ENCODE measurements at regions not wholly inside any gene's neighbourhood (a gene's known extent, or its start where the extent isn't known, plus 50 kb on each side); places are given as distances from the start of the nearest gene placed in this dataset.
"Not testable (repeated sequence)": the region's sequence is repeated elsewhere in the genome, so short reads cannot be mapped to it uniquely, and the experiment has no call there.

DNA sequence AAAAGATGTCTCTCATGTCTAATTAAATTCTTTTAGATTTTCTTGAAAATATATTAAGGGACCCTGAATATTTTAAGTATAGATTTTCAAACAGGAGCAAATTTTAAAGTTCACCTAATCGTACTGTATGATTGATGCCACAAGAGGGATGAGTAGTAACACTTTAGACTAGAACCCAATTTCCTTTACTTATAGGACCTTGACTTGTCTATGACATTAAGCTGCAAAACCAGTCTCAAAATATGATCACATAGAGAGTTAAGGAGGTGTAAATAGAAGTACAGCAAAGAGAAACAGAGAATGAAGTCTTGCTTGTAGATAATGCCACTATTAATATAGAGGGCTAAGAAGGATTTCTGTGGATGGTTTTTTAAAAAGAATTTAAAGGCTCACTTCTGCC, 312.9 kb upstream of the PRR16 start:
- DNase-seq, result no peak
- CTCF ChIA-PET, result no interaction called here
- Mint-ChIP-seq H3K36me3 (no peaks in the 10 kb centered on the region), H3K4me1 (no peaks in the 10 kb centered on the region), H3K4me3 (no peak overlapping the region), H3K27ac (no peak overlapping the region), H3K27me3 (no peaks in the 10 kb centered on the region), H3K9me3 (ENCODE audit: low read depth) (peaks cover 5% of the 10 kb centered on the region)
- ATAC-seq, result no peak

DNA sequence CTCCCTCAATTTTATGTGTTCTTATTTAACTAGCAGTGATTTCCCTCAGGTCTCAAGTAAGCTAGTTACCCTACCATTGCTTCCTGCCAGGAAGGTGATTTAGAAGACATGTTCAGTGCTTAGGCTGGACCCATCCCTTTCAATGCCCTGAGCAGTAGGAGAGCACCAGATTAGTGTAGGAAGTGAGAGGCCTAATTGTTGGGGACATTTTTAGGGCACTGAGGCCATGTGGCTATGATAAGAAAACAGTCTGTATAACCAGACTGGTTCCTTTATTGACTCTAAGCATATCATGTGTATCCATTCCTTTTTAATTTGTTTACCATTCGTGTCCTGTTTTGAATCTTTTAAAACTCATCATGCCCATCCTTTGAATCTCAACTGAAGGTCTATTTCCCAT, 312.3 kb upstream of the PRR16 start:
- Mint-ChIP-seq H3K36me3 (no peaks in the 10 kb centered on the region), H3K27ac (no peak overlapping the region), H3K9me3 (ENCODE audit: low read depth) (peaks cover 5% of the 10 kb centered on the region), H3K27me3 (no peaks in the 10 kb centered on the region), H3K4me1 (no peaks in the 10 kb centered on the region), H3K4me3 (no peak overlapping the region)
- ATAC-seq (no peak), DNase-seq (no peak)
- CTCF ChIA-PET, result no interaction called here

DNA sequence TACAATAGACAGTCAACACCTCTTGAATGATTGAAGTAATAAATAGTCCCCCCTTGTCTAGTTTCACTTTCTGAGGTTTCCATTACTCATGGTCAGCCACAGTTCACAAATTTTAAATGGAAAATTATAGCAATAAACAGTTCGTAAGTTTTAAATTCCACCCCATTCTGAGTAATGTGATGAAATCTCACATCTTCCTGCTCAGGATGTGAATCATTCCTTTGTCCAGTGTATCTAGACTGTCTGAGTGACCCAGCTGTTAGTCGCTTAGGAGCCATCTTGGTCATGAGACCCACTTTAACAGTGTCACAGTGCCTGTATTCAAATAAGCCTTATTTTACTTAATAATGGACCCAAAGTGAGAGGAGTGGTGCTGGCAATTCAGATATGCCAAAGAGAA, 311.6 kb upstream of the PRR16 start:
- H3K4me1 Mint-ChIP-seq, result no peaks in the 10 kb centered on the region
- H3K9me3 Mint-ChIP-seq (ENCODE audit: low read depth), result peaks cover 5% of the 10 kb centered on the region
- DNase-seq (no peak), ATAC-seq (no peak)
- H3K4me3 Mint-ChIP-seq, result no peak overlapping the region
- no peak overlapping the region for H3K27ac Mint-ChIP-seq
- no peaks in the 10 kb centered on the region for H3K36me3 Mint-ChIP-seq
- H3K27me3 Mint-ChIP-seq, result no peaks in the 10 kb centered on the region
- CTCF ChIA-PET, result no interaction called here

DNA sequence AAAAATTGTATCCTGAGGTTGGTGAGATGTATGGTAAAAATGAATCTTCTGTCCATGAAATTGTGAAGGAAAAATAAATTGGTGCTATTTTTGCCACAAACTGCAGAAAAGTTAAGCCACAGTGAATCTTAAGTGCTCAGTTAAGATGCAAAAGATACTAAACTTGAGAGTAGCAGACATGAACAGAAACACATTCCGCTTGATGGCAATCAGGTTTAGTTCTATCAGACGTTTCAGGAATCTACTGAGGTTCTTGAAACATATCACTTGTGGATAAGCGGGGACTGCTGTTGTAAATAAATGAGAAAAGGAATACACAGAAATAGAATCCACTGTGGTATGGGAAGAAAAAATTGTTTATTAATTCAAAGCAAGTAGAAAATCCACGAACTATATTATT, 311.2 kb upstream of the PRR16 start:
- CTCF ChIA-PET, result no interaction called here
- ATAC-seq, result no peak
- H3K27me3 Mint-ChIP-seq, result no peaks in the 10 kb centered on the region
- no peak overlapping the region for H3K4me3 Mint-ChIP-seq
- no peaks in the 10 kb centered on the region for H3K36me3 Mint-ChIP-seq
- no peak for DNase-seq
- peaks cover 5% of the 10 kb centered on the region for H3K9me3 Mint-ChIP-seq (ENCODE audit: low read depth)
- no peak overlapping the region for H3K27ac Mint-ChIP-seq
- H3K4me1 Mint-ChIP-seq, result no peaks in the 10 kb centered on the region

DNA sequence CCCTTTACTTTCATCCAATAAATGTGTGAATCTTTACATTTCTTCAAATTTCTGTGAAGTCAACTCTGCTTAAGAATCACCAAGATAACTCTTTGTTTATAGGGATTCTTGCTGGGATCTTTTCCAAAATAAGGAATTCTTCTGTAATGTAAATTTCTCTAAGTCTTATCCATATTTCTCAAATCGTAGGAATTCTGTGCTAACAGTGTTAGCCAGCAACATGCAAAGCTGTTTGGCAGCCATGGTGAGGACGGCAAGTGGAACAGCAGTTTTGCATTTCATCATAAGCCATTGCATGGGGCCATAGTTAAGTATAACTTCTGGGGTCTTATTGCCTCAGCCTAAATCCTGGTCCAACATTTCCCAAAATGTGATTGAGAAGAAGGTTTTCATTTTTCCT, 310.5 kb upstream of the PRR16 start:
- peaks cover 5% of the 10 kb centered on the region for H3K9me3 Mint-ChIP-seq (ENCODE audit: low read depth)
- no peaks in the 10 kb centered on the region for H3K36me3 Mint-ChIP-seq
- CTCF ChIA-PET, result no interaction called here
- no peak overlapping the region for H3K4me3 Mint-ChIP-seq
- H3K27me3 Mint-ChIP-seq, result no peaks in the 10 kb centered on the region
- DNase-seq, result no peak
- no peak overlapping the region for H3K27ac Mint-ChIP-seq
- no peaks in the 10 kb centered on the region for H3K4me1 Mint-ChIP-seq
- ATAC-seq, result no peak

DNA sequence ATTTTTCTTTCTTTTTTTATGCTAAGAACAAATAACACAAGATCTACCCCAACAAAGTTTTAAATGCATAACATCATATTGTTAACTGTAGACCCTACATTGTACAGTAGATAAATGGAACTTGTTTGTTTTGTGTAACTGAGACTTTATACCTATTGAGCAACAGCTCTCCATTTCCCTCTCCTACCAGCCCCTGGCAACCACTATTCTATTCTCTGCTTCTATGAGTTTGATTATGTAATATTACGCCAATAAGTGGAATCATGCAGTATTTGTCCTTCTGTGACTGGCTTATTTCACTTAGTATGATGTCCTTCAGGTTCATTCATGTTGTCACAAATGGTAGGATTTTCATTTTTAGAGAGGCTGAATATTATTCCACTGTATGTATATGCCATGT, 308.2 kb upstream of the PRR16 start:
- H3K4me1 Mint-ChIP-seq, result no peaks in the 10 kb centered on the region
- CTCF ChIA-PET, result no interaction called here
- H3K36me3 Mint-ChIP-seq, result no peaks in the 10 kb centered on the region
- no peaks in the 10 kb centered on the region for H3K27me3 Mint-ChIP-seq
- H3K9me3 Mint-ChIP-seq (ENCODE audit: low read depth), result peaks cover 3% of the 10 kb centered on the region
- H3K4me3 Mint-ChIP-seq, result no peak overlapping the region
- no peak for DNase-seq
- no peak for ATAC-seq
- no peak overlapping the region for H3K27ac Mint-ChIP-seq

DNA sequence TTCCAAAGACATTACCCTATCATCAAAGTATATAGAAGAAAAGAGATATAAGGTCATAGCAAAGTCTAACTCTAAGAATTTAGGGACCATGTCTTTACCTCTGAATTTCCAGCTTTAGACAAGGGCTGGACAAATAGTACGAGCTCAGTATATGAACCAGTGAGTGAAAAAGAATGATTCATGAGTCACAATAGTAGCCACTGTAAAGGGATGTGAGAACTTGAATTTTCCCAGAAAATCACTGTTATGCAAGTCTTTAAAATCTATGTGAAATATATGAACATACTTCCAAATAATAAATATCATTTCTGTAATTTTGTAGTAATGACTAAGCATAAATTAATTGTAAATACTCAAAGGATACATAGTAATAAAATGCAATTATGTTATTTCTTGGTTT, 305.9 kb upstream of the PRR16 start:
- CTCF ChIA-PET, result no interaction called here
- Mint-ChIP-seq H3K27ac (no peak overlapping the region), H3K36me3 (no peaks in the 10 kb centered on the region), H3K27me3 (no peaks in the 10 kb centered on the region), H3K4me1 (no peaks in the 10 kb centered on the region), H3K4me3 (no peak overlapping the region), H3K9me3 (ENCODE audit: low read depth) (peaks cover 3% of the 10 kb centered on the region)
- DNase-seq (no peak), ATAC-seq (no peak)

DNA sequence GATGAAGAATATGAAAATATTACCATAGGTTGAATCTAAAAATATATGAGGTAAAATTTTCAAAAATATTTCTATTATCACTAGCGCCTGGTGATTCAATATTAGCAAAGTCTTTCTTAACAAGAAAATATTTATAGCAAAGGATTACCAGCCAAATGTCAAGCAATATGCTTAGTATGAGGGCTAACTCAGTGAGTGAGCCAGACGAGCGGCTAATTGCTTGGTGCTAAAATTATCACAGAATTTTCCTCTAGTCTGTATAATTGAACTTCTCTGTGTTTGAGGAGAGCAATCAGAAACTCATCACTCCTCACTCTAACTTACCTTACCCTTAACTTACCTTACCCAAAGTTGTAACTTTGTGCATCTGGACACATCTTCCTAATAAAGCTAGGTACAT, 304.9 kb upstream of the PRR16 start:
- Mint-ChIP-seq H3K4me3 (no peak overlapping the region), H3K9me3 (ENCODE audit: low read depth) (peaks cover 5% of the 10 kb centered on the region), H3K36me3 (no peaks in the 10 kb centered on the region), H3K27me3 (no peaks in the 10 kb centered on the region), H3K4me1 (no peaks in the 10 kb centered on the region), H3K27ac (no peak overlapping the region)
- DNase-seq (no peak), ATAC-seq (no peak)
- CTCF ChIA-PET, result no interaction called here

DNA sequence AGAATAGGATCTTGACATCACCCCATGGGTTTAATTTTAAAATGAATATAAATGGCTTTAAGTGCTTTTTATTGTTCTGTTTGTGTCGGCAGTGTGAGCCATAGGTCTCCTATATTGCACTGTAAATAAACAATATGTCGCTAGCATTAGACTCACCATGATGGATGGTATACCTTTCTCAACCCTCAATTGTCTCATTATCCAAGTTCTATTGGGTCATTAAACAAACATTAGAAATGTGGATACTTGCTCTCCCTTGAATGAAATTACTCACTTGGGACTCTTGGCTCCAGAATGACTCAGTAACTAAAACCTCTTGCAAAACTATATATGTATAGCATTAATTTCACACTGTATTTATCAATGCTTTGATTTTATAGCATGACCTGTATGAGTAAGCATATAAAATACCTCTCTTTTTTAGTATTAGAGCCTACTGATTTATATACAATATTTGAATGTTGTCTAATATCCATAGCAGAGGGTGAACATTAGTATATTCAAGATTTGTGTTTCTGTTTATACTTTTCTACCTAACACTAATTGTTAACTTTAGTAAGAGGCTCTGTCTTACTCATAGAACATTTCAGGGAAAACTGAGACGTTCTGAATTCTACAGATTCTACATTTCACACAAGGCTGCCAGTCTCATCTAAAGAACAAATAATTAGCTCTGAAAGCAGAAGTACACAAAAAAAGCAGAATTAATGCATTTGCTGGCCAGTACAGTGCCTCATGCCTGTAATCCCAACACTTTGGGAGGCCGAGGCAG, 303.8 kb upstream of the PRR16 start:
- no peak for DNase-seq
- H3K9me3 Mint-ChIP-seq (ENCODE audit: low read depth), result peaks cover 5% of the 10 kb centered on the region
- H3K4me3 Mint-ChIP-seq, result no peak overlapping the region
- no peaks in the 10 kb centered on the region for H3K4me1 Mint-ChIP-seq
- CTCF ChIA-PET, result no interaction called here
- no peaks in the 10 kb centered on the region for H3K36me3 Mint-ChIP-seq
- no peak for ATAC-seq
- H3K27me3 Mint-ChIP-seq, result no peaks in the 10 kb centered on the region
- H3K27ac Mint-ChIP-seq, result no peak overlapping the region

DNA sequence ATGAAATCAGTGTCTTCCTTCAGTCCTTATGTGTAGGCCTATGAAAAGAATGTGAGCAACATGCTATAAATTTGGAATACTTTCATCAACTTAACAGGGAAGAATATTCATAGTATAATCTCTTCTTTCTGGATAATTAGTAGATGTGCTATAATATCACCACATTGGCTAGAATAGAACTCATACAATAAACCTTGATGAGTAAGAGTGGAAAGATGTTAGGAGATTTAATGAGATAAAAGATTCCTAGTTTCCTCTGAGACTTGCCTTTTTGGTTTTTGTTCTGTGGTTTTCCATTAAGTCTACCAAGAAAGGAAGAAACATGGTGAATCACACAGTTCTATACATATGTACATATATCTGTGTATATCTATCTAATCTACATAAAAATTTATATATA, 301.8 kb upstream of the PRR16 start:
- H3K36me3 Mint-ChIP-seq, result no peaks in the 10 kb centered on the region
- H3K27ac Mint-ChIP-seq, result no peak overlapping the region
- ATAC-seq (no peak), DNase-seq (no peak)
- no peaks in the 10 kb centered on the region for H3K4me1 Mint-ChIP-seq
- CTCF ChIA-PET, result no interaction called here
- H3K4me3 Mint-ChIP-seq, result no peak overlapping the region
- H3K9me3 Mint-ChIP-seq (ENCODE audit: low read depth), result peaks cover 2% of the 10 kb centered on the region
- H3K27me3 Mint-ChIP-seq, result no peaks in the 10 kb centered on the region

DNA sequence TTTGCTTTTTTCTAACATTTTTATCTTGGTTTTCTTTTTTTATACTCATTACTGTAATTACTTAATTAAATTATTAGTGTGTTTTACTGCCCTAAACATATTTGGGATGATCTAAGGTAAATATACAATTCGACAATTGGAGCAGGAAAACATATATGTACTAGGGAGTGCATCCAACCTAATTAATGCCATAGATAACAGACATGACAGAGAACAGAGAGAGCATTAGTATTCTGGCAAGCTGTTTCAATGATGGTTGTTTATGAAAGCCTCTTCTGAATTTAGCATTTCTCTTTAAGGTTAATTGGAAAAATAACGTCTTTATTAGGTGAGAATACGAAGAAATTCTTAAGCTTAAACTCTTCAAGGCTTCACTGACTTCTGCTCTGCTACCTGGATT, 300.1 kb upstream of the PRR16 start:
- Mint-ChIP-seq H3K27me3 (no peaks in the 10 kb centered on the region), H3K9me3 (ENCODE audit: low read depth) (peaks cover 2% of the 10 kb centered on the region), H3K4me3 (no peak overlapping the region), H3K36me3 (no peaks in the 10 kb centered on the region), H3K4me1 (no peaks in the 10 kb centered on the region), H3K27ac (no peak overlapping the region)
- no peak for DNase-seq
- no peak for ATAC-seq
- CTCF ChIA-PET, result no interaction called here

DNA sequence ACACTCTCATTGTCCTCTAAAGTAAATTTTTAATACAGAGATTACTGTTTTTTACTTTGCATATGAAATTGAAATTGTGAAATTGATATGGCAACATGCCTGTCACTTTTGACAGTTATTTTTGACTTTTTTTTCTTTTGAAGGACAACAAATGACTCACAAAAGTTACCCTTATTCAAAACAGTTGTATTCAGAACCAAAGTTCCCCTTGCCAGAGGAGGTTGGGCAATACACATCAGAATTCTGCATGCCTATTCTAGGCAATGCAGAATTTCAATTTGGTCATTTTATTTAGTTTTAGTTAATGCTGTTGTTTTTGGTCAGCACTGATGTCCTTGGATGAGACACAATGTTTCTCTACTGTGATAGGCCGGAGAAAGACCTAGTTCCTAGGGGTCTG, 299.1 kb upstream of the PRR16 start:
- H3K9me3 Mint-ChIP-seq (ENCODE audit: low read depth), result peaks cover 2% of the 10 kb centered on the region
- H3K27me3 Mint-ChIP-seq, result no peaks in the 10 kb centered on the region
- ATAC-seq (no peak), DNase-seq (no peak)
- no peak overlapping the region for H3K27ac Mint-ChIP-seq
- CTCF ChIA-PET, result no interaction called here
- H3K36me3 Mint-ChIP-seq, result no peaks in the 10 kb centered on the region
- no peaks in the 10 kb centered on the region for H3K4me1 Mint-ChIP-seq
- H3K4me3 Mint-ChIP-seq, result no peak overlapping the region

DNA sequence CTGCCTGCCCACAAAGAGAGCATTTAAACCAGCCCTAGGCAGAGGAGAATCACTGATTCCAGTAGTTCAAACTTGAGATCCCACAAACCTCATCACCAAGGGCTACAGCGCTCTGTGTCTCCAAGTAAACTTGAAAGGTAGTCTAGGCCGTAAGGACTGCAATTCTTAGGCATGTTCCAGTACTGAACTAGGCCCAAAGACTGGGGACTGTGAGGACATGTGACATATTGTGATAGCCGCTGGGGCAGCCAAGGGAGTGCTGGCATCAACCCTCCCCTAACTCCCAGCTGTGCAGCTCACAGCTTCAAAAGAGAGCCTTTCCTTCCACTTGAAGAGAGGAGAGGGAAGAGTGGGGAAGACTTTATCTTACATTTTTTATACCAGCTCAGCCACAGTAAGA, 291.0 kb upstream of the PRR16 start:
- H3K4me3 Mint-ChIP-seq, result no peak overlapping the region

DNA sequence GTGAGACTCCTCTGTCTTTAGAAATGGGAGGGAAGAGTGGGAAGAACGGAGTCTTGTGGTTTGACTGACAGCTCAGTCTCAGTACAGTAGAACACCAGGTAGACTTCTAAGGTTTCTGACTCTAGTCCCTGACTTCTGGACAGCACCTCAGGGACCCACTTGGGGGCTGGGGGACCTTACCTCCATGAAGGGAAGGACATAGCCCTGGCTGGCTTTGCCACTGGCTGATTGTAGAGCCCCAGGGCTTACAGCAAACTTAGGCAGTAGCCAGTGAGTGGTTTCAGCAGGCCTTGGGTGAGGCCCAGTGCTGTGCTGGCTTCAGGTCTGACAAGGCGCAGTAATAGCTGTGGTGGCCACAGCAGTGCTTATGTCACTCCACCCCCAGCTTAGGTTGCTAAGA, 290.0 kb upstream of the PRR16 start:
- H3K4me3 Mint-ChIP-seq, result no peak overlapping the region
- H3K36me3 Mint-ChIP-seq, result no peaks in the 10 kb centered on the region
- no peaks in the 10 kb centered on the region for H3K4me1 Mint-ChIP-seq
- H3K27ac Mint-ChIP-seq, result no peak overlapping the region
- ATAC-seq, result no peak
- H3K9me3 Mint-ChIP-seq (ENCODE audit: low read depth), result peaks cover 7% of the 10 kb centered on the region
- no peak for DNase-seq
- no peaks in the 10 kb centered on the region for H3K27me3 Mint-ChIP-seq
- CTCF ChIA-PET, result no interaction called here

More for the DNA sequence above, 291.0 kb upstream of the PRR16 start:
- Mint-ChIP-seq H3K36me3 (no peaks in the 10 kb centered on the region), H3K4me1 (no peaks in the 10 kb centered on the region), H3K9me3 (ENCODE audit: low read depth) (peaks cover 7% of the 10 kb centered on the region), H3K27ac (no peak overlapping the region), H3K27me3 (no peaks in the 10 kb centered on the region)
- no peak for ATAC-seq
- DNase-seq, result no peak
- CTCF ChIA-PET, result no interaction called here

DNA sequence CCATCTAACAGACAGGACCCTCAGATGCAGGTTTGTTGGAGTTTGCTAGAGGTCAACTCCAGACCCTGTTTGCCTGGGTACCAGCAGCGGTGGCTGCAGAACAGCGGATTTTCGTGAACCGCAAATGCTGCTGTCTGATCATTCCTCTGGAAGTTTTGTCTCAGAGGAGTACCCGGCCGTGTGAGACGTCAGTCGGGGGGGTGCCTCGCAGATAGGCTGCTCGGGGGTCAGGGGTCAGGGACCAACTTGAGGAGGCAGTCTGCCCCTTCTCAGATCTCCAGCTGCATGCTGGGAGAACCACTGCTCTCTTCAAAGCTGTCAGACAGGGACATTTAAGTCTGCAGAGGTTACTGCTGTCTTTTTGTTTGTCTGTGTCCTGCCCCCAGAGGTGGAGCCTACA, 282.9 kb upstream of the PRR16 start:
- H3K9me3 Mint-ChIP-seq (ENCODE audit: low read depth); H3K27ac Mint-ChIP-seq; H3K4me3 Mint-ChIP-seq; H3K4me1 Mint-ChIP-seq; H3K36me3 Mint-ChIP-seq; ATAC-seq; CTCF ChIA-PET; H3K27me3 Mint-ChIP-seq; DNase-seq: not testable (repeated sequence)
